Activated CD4-positive, alpha-beta T cell treated with anti-CD3 and anti-CD28 coated beads, Interleukin-2, amount 50 U/mL, for 16 hours (primary cell): ENCODE measurements at regions not wholly inside any gene's neighbourhood (a gene's known extent, or its start where the extent isn't known, plus 50 kb on each side); places are given as distances from the start of the nearest gene placed in this dataset.

Experiments
- DNase-seq: peaks from one replicate; pipeline ENCODE4 v3.0.0-alpha.2; 2020

DNA sequence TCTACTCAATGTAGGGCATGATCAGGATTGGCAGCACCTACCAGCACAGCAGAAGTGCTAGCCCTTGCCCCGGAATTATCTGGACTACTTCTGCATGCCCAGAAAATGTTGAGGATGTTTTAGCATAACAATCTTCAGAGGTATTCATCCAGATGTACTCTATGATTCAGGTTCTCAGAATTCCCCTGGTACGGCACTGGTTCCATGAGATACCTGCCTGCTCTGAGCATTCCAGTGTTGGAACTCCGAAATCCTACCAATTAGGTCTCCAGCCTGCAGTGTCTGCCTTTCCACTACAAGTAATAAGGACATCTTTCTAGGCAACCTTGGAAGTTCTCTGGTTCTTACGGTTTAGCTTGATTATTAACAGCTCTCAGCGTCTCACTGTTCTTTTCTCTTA, 554.5 kb downstream of the HACE1 start:
- no peak for DNase-seq

DNA sequence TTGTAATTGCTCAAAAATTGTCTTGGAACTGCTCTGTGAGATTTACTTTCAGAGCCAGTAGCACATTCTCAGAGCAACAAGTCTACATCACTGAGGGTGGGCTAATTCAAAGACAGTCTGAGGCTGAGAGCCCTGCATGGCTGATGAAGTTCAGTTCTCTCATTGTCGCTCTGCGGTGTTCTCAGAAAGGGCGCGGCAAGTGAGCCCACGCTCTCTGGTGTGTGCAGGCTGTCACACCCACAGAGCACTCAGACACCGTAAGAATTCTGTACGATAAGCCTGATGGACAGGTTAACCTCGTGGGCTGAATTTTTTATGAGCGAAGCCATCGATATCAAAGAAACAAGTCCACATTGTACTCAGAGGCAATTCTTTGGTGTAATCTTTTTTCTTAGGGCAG, 557.8 kb downstream of the HACE1 start:
- no peak for DNase-seq

DNA sequence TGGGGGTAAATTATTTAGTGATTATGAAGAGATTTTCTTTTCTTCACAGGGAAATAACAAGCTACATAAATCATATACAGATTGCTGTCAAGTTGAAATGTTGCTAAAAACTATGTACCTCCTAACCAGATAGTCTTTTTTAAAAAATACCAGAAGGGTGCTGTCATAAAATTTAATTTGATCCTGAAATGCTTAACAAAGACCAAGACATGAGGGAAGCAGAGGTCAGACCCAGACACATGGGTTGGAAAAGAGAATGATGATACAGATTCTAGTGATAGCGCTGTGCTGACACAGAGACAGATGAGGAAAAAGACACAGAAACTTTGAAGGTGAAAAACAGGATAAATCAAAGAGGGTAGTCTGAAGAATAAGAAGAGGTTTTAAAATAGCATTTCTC, 573.1 kb downstream of the HACE1 start:
- no peak for DNase-seq

DNA sequence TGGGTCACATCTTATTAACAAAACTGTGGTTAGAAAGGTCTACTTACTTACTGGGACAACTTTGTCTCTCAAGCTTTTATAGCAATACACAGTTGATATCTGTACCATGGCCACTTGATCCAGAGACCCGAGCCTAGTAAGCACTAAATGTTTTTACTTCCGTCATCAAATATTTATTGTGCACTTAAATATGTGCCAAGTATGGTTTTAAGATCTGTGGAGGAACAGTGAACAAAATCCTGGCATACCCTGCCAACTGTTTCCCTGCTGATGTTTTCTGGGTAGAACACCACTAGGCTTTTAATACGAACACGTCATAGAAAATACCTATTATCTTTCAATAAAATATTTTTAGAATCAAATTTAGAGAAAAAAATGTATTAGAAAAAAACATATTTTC, 574.8 kb downstream of the HACE1 start:
- DNase-seq = no peak

DNA sequence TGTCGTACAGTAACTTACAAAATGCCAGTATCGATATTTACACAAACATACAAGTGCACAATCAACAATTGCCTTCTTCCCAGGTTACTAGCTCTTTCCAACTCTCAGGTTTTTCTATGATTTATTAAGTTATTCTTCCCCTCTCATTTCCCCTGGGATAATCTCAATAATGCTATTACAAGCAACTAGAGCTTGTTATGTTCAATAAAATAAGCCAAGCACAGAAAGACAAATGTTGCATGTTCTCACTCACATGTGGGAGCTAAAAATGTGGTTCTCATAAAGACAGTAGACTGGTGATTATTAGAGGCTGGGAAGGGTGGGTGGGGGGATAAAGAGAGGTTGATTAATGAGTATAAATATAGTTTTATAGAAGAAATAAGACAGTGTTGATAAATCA, 577.1 kb downstream of the HACE1 start:
- DNase-seq = no peak

DNA sequence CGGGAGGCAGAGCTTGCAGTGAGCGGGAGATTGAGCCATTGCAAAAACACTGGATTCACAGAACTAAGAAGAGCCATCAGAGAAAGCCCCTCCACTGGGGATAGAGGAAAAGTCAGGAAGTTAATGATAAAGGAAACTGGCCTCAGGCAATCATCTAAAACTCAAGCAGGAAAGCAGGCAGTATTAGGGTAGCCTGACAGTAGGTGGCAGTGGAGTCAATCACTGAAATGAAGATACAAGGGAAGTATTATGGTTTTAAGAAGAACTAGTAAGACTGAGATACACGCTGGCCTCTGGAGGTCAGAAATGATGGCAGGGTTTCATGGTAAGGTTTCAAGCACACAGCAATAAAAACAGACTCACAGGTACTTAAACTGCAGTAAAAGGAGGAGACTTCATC, 578.3 kb downstream of the HACE1 start:
- DNase-seq = no peak

DNA sequence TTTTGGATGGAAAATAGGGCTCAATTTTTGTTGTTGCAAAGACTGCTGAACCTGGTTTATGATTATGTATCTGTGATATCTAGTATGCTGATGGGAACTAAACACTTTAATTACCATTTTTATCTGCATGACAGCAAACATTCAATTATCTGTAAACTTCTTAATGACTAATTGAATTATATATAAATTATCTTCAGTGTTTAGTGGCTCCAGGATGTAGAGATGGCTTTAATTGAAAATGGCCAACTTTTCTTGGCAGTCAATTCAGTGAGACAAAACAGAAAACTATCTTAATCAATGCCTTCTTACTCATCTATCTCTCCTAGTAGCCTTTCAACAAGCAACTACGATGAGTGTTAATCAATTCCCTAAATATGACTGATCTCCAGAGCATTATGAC, 591.3 kb downstream of the HACE1 start:
- no peak for DNase-seq

DNA sequence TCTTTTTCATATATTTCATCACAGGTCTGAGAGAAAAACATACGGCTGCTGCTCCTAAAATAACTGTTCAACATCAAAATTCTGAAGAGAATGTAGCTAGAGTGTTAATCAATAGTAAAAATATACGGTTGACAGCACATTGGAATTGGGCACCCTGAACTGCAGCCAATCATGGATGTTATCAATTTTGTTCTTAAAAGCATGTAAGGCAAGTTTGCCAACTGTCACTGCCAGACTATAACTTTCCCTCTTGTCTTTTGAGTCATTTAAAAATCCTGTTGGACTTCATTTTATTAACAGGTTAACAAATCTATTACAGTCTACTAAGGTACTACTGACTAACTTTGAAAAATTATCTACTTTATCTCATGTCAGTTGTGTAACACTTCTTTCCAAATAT, 592.8 kb downstream of the HACE1 start:
- no peak for DNase-seq

DNA sequence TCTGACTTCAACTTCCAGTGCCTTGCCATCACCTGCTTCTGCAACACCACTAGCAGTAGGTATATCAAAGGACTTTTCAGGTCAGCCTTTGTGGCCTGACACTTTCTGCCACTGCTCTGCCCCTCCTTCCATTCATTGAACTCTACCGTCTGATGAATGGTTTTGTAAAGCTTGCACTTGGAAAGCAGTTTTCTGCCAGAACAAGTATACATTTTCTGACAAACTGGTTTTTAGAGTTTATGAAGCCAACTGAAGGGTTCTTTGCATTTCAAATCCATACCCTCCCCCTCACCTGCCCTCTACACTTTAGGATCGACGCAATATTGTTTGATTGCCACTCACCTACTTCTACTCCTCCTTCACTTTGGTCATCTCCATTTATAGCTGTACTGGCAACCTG, 603.1 kb downstream of the HACE1 start:
- no peak for DNase-seq

DNA sequence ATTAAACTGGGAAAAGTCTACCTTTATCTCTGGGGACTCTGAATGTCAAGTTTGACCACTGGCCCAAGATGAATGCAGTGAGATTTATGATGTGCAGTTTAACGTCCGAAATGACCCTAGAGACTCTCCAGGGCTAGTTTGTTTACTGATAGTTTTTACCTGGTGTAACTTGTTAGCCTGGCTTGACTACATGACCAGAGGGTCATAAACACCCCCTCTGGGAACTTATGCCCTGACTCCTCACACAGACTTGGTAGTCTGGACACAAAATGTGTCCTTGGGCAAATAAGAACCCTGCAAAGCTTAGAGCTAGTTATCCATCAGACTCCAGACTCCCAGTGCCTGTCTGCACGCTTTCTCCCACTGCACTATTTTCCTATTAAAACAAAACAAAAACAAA, 606.5 kb downstream of the HACE1 start:
- DNase-seq = no peak

DNA sequence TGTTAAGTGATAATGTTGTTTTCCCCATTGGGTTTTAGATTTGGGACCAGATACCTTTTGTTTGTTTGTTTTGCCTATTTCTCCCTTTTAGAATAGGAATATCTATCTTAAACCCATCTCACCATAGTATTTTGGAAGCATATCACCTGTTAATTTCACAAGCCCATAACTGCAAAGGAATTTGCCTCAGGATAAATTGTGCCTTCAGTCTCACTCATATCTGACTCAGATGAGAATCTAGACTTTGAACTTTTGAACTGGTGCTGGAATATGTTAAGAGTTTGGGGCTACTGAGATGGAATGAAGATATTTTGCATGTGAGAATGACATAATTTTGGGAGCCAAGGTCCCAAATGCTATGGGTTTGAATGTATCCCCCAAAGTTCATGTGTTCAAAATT, 607.4 kb downstream of the HACE1 start:
- DNase-seq = no peak

DNA sequence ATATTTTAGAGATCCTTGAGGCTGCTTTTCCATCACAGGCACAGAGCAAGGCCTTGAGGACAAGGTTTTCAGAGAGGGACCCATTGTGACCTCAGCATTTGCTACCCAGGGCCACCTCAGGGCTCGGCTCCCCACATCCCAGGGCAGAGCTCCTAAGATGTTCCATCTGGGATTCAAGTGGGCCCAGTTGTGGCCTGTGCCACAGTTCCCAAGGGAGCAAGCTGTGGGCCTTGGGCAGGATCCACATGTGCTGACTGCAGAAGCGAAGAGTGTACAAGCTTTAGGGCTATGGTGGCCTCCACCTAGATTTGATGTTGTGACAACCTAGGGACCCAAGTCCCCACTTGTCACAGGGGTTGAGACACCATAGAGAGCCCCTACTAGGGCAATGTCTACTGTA, 608.1 kb downstream of the HACE1 start:
- no peak for DNase-seq

DNA sequence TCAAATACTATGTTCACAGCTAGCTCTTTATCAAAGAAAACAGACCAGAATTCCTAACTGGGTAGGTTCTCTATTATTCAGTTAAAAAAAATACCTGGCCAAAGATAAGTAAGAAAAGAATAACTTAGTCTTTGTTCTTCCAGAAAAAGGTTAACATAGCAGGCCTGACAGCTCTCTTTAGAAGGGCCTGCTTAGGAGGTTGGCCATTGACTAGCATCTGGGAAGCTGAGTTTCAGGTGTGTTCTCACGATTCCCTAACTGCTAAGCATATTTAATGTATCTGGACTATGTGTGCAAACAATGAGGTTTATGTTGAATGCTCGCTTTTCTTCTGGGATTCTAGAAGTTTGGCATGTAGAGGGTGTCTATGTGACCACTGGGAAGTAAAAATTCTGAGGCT, 618.9 kb downstream of the HACE1 start:
- no peak for DNase-seq

DNA sequence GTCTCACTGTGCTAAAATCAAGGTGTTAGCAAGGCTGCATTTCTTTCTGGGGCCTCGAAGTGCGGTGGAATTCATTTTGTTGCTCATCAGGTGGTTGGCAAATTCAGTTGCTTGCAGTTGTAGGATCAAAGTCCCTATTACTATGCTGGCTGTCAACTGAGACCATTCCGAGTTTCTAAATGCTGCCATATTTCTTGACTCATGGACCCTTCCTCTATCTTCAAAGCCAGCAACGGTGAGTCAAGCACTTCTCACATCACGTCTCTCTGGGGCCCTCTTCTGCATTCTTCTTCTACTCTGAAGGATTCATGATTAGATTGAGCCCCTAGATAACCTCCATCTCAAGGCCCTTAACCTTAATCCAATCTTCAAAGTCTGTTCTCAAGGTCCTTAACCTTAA, 619.7 kb downstream of the HACE1 start:
- DNase-seq = no peak

DNA sequence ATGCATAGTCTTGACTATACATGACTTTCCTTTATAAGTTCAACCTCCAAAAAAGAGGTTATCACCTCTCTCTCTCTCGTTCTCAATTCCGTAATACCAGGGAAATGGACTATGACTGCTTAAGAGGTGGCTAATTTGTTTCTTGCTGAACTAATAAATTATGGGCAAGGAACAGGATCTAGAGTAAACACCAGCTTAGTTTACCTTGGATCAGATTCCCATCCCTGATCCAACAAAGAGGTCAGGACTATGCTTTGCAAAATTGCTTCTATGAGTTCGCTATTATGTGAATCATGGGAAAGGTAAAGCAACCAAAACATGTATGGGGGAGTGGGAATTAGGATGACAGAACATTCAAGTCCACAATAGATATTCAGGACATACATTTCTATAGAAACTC, 630.7 kb downstream of the HACE1 start:
- DNase-seq = no peak

DNA sequence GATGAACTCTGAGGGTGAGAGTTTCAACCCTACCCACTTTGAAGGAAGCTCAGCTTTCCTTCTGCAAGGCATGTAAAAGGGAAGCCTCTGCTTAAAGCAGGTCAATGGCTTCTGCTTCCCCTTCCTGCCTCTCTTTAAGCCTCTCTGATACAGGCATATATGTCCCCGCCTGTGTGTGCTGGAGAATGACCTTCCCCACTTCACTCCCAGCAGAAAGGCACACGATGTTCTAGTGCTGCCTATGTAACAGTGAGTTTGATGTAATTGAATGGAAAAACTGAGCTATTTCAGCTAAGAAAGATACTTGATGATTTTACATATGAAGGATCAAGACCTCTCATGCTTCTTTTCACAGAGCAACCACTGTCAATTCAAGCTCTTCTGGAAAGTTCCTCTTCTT, 632.2 kb downstream of the HACE1 start:
- DNase-seq = no peak

DNA sequence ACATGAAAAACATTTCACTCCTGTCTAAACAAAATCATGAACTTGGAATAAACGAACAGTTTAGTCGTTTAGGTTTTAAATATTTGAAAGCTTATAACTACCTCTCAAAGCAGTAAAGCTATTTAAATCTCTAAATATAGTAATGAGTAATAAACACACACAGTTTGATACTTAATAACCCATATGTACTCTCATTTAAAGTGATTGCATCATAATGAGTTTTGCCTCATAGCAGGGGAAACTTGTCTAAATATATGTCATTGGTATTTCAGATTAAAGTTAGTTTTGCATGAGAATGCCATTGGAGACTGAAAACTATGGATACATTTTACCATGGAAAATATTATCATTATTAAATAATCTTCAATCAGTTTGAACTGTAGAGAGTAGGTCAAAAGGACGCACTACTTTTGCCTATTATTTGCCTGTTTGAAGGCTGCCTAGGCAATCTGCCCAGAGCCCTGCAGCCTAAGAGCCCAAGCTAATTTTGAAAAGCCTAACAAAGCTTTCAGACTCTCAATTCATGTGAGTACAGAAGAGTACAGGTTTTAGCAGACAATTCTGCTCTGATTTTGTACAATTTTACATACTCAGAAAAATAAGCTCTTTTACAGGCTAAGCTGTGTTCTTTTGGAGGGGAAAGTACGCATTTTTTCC, 632.8 kb downstream of the HACE1 start:
- DNase-seq = no peak

DNA sequence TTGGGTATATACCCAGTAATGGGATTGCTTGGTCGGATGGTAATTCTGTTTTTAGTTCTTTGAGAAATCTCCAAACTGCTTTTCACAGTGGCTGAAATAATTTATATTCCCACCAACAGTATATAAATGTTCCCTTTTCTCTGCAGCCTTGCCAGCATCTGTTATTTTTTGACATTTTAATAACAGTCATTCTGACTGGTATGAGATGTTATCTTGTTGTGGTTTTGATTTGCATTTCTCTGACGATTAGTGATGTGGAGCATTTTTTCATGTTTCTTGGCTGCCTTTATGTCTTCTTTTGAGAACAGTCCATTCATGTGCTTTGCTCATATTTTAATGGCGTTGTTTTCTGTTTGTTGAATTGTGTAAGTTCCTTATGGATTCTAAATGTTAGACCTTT, 641.6 kb downstream of the HACE1 start:
- DNase-seq = no peak

DNA sequence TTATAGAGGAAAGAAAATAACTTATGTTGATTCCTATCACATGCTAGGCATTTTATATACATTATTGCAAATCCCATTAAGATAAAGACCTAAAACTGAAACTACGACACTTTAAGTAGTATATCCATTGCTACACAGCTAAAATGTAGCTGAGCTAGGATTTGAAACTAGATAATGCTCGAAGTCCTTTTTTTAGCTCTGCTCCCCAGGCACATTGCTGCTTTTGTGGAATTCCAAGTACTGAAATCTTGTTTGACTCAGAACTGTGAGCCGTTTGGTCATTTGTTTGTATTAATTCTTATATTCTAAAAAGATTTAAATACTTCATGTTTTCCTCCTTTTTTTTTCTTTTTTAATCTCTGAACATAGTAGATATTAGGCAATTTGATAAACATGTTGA, 644.8 kb downstream of the HACE1 start:
- no peak for DNase-seq

DNA sequence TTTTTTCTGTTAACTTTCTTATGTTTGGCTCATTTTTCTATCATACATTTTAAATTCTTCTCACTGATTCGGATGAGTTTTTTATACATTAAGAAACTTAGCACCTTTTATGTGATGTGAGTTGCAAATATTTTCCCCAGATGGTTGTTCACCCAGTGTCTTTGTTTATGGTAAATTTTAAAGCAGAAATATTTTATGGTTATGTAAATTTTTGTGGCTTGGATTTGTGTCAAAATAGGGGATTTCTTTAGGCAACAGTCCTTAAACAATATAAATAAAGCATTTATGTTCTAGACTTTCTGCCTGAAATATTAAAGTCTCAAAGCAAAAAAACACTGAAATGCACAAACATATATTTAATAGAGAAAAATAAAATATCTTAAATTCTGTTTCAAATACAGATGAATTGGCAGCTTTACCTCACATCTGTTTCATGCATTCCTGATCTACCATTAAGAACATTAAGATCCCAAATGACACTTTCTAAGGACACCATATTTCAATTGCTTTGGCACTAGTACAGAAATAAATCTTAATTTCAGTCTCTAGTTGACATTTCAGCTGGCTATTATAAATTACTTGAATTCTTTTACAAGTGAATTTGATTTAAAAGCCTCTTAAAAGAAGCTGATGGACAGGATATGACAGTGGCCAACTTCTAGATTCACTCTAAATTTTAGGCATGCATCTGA, 646.6 kb downstream of the HACE1 start:
- no peak for DNase-seq

DNA sequence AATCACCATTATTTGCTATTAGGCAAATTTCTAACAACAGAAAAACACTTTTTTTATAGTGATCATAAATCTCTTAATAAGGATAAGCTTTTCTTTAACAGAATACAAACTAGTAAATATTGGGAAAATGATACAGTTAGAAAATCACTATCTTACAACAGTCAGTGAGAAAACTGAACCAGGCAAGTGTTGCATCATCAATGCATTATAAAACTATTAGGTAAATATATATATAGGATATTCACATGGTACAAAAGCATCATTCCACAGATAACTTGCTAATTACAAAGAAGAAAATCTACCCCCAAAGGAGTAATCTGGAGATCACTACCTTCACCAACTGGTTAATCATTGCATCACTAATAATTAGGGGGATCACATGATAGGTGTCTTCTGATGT, 652.1 kb downstream of the HACE1 start:
- no peak for DNase-seq

DNA sequence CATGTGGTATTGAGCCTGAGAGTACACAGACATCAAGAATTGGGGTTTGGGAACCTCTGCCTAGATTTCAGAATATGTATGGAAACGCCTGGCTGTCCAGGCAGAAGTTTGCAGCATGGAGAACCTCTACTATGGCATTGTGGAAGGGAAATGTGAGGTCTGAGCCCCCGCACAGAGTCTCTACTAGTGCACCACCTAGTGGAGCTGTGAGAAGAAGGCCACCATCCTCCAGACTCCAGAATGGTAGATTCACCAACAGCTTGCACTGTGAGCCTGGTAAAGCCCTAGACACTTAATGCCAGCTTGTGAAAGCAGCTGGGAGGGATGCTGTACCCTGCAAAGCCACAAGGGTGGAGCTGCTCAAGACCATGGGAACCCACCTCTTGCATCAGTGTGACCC, 658.2 kb downstream of the HACE1 start:
- DNase-seq = no peak

DNA sequence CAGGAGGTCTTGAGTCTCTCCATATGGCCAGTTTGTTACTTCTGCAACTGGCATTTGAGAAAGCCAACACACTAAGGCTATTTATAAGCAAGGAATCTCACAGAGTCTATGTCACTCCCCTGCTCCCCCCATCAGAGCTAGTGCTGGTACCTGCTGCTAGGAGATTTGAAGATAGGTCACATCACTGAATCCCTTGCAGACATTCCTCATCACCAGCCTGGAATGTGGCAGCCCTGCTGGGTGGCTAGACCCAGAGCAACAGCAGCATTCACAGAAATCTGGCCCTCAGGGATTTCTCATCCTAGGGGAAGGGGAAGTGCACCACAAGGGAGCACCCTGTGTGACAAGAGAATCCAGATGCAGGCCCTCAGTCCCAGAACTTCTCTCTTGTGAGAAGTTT, 672.1 kb downstream of the HACE1 start:
- DNase-seq = no peak

DNA sequence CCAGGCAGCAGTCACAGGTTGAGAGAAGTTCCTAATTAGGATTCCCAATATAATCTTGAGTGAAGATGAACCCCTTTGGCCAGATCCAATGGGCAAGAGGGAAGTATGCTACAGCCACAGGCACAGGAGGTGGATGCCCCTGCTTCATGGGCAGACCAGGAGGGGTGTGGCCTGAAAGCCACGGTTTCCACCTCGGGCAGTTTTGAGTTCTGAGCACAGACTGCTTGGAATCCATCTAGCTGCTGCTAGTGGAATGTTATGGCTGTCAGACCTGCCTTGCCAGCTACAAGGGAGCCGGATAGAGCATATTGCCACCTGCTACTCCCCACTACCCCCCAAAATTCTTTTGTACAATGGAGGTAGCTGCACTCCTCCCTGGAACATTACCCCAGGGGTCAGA, 672.9 kb downstream of the HACE1 start:
- DNase-seq = no peak

DNA sequence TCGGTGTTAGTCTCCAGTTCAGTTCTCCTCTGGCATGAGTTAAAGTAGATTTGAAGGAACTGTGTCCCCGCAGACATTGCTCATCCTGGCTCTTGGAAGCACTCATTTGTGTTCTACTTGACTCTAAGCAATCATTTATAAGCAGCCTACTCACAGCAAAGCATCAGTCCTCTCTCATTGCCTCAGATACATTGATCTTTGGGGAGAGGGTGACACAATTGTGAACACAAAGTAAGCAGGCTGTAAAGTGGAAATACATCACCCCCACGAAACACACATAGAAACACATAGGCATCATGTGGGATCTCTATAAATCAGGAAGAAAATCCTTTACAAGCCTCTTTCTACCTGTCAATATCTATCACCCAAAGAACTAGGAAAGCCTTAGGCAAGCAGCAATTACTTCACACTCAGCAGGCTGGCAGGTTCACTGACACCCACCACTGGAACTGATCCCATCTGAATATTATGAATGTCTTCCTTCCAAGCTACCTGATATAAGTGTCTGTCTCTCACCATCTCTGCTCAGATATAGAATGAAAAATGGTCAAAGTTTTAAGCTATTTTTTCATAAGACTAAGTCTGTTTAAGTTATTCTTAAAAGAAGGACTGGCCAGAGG, 675.8 kb downstream of the HACE1 start:
- no peak for DNase-seq
